ENCODE measurements at regions not wholly inside any gene's neighbourhood (a gene's known extent, or its start where the extent isn't known, plus 50 kb on each side); places are given as distances from the start of the nearest gene placed in this dataset.
"Not testable (repeated sequence)": the region's sequence is repeated elsewhere in the genome, so short reads cannot be mapped to it uniquely, and the experiment has no call there.

GRCh38 chr5:91586232-91586631 is 203.1 kb upstream of the ARRDC3 start:
- 72 to 80% methylated on average over 2 of the region's 2 CpGs for WGBS, 2 donors

GRCh38 chr5:91584352-91584751 is 201.2 kb upstream of the ARRDC3 start:
- 86 to 88% methylated on average over 2 of the region's 2 CpGs for WGBS, 2 donors
- no peak for TF ChIP-seq CTCF (IDR thresholded peaks at IDR 0.05)
- DNase-seq: no peak
- no peaks in the 10 kb centered on the region for H3K4me1 ChIP-seq
- intact Hi-C loops (cut with DNase I): no loop called here
- H3K36me3 ChIP-seq: no peaks in the 10 kb centered on the region
- no peak overlapping the region for H3K4me3 ChIP-seq (replicated peaks in 1 of 3)
- H3K27ac ChIP-seq: no peak overlapping the region
- no peaks in the 10 kb centered on the region for H3K9me3 ChIP-seq
- H3K27me3 ChIP-seq: no peaks in the 10 kb centered on the region

More at GRCh38 chr5:91586232-91586631, 203.1 kb upstream of the ARRDC3 start:
- Histone ChIP-seq H3K4me1 (no peaks in the 10 kb centered on the region), H3K27ac (no peak overlapping the region), H3K27me3 (no peaks in the 10 kb centered on the region), H3K9me3 (no peaks in the 10 kb centered on the region), H3K4me3 (replicated peaks in 1 of 3) (no peak overlapping the region), H3K36me3 (no peaks in the 10 kb centered on the region)
- intact Hi-C loops (cut with DNase I): no loop called here
- TF ChIP-seq POLR2A (IDR thresholded peaks at IDR 0.05) (no peak), CTCF (IDR thresholded peaks at IDR 0.05) (no peak)
- no peak for DNase-seq

GRCh38 chr5:91566012-91566411 is 182.9 kb upstream of the ARRDC3 start:
- not testable (repeated sequence) for H3K9me3 ChIP-seq
- 84 to 98% methylated on average over 2 of the region's 2 CpGs for WGBS, 2 donors

GRCh38 chr5:91562922-91563321 is 179.8 kb upstream of the ARRDC3 start:
- DNase-seq: no peak
- no peaks in the 10 kb centered on the region for H3K27me3 ChIP-seq
- intact Hi-C loops (cut with DNase I): no loop called here
- H3K36me3 ChIP-seq: no peaks in the 10 kb centered on the region
- no peak overlapping the region for H3K27ac ChIP-seq
- TF ChIP-seq POLR2A (IDR thresholded peaks at IDR 0.05) (no peak), CTCF (IDR thresholded peaks at IDR 0.05) (no peak)
- 69 to 88% methylated on average over 3 of the region's 3 CpGs for WGBS, 2 donors
- H3K4me3 ChIP-seq (replicated peaks in 1 of 3): no peak overlapping the region
- H3K4me1 ChIP-seq: no peaks in the 10 kb centered on the region
- H3K9me3 ChIP-seq: no peaks in the 10 kb centered on the region

More at GRCh38 chr5:91566012-91566411, 182.9 kb upstream of the ARRDC3 start:
- H3K36me3 ChIP-seq; intact Hi-C loops (cut with DNase I); H3K4me3 ChIP-seq (replicated peaks in 1 of 3); H3K27ac ChIP-seq; H3K27me3 ChIP-seq; DNase-seq; H3K4me1 ChIP-seq: not testable (repeated sequence)

GRCh38 chr5:91541696-91542095 is 158.6 kb upstream of the ARRDC3 start:
- Histone ChIP-seq H3K36me3 (no peaks in the 10 kb centered on the region), H3K4me3 (replicated peaks in 1 of 3) (no peak overlapping the region), H3K27me3 (no peaks in the 10 kb centered on the region), H3K27ac (no peak overlapping the region), H3K4me1 (no peaks in the 10 kb centered on the region), H3K9me3 (no peaks in the 10 kb centered on the region)
- intact Hi-C loops (cut with DNase I): no loop called here
- no peak for TF ChIP-seq CTCF (IDR thresholded peaks at IDR 0.05)
- no peak for TF ChIP-seq POLR2A (IDR thresholded peaks at IDR 0.05)
- no peak for DNase-seq

GRCh38 chr5:91538179-91538578 is 155.1 kb upstream of the ARRDC3 start:
- no peaks in the 10 kb centered on the region for H3K27me3 ChIP-seq
- TF ChIP-seq POLR2A (IDR thresholded peaks at IDR 0.05) (no peak), CTCF (IDR thresholded peaks at IDR 0.05) (no peak)
- H3K4me1 ChIP-seq: no peaks in the 10 kb centered on the region
- no peaks in the 10 kb centered on the region for H3K9me3 ChIP-seq
- WGBS, 2 donors: 84 to 87% methylated on average over 4 of the region's 4 CpGs
- H3K27ac ChIP-seq: no peak overlapping the region
- intact Hi-C loops (cut with DNase I): no loop called here
- no peak overlapping the region for H3K4me3 ChIP-seq (replicated peaks in 1 of 3)
- no peaks in the 10 kb centered on the region for H3K36me3 ChIP-seq
- DNase-seq: no peak

Data from thyroid gland (tissue), 4 donors.